ENCODE measurements at regions not wholly inside any gene's neighbourhood (a gene's known extent, or its start where the extent isn't known, plus 50 kb on each side); places are given as distances from the start of the nearest gene placed in this dataset.

DNA sequence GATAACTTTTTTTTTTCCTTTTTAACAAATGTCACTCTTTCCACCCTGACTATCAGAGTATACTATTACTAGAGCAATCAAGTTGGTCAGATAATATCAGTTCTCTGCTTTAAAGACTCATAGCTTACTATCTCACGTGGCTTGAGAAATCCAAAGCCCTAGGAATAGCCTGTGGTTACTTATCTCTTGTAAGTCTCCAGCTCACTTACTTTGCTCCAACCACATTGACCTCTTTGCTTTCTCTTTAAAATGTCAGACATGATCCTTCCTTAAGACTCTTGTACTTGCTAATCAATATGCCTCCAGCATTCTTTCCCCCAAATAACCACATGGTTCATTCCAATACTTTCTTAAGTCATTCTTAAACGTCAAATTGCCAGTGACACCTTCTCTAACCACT, 1292.2 kb downstream of the REEP3 start:
- no peak overlapping the region for H3K27ac ChIP-seq
- H3K4me3 ChIP-seq = no peak overlapping the region
- 60% methylated on average over 2 of the region's 2 CpGs for WGBS
- H3K9me3 ChIP-seq = no peaks in the 10 kb centered on the region
- no peaks in the 10 kb centered on the region for H3K27me3 ChIP-seq
- TF ChIP-seq, protein P1, sequence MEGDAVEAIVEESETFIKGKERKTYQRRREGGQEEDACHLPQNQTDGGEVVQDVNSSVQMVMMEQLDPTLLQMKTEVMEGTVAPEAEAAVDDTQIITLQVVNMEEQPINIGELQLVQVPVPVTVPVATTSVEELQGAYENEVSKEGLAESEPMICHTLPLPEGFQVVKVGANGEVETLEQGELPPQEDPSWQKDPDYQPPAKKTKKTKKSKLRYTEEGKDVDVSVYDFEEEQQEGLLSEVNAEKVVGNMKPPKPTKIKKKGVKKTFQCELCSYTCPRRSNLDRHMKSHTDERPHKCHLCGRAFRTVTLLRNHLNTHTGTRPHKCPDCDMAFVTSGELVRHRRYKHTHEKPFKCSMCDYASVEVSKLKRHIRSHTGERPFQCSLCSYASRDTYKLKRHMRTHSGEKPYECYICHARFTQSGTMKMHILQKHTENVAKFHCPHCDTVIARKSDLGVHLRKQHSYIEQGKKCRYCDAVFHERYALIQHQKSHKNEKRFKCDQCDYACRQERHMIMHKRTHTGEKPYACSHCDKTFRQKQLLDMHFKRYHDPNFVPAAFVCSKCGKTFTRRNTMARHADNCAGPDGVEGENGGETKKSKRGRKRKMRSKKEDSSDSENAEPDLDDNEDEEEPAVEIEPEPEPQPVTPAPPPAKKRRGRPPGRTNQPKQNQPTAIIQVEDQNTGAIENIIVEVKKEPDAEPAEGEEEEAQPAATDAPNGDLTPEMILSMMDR (IDR thresholded peaks at IDR 0.05) = no peak
- TF ChIP-seq POLR2A (IDR thresholded peaks at IDR 0.05) = no peak
- no peak for TF ChIP-seq EP300 (IDR thresholded peaks at IDR 0.05)
- no peak for TF ChIP-seq POLR2AphosphoS5 (IDR thresholded peaks at IDR 0.05)
- no peak for DNase-seq (ENCODE audit: low spot score in 2 of 2)
- no peaks in the 10 kb centered on the region for H3K4me1 ChIP-seq
- H3K36me3 ChIP-seq = no peaks in the 10 kb centered on the region

DNA sequence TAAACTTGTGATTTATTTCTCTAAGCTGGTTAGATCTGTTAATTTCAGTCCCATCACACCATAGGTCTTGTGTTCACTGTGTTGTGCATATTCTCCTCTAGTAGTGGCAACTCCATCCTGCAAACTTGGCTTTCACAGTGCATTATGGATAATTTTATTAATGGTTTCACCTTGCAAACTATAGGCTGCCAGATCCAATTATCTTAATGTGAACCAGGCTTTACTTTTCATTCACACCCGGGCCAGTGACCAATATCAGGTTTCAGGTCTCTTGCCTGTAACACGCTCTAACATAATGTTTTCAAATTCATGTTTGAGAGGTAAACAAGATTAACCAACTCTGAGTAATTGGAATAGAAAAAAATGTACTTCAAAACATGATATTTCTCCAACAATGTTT, 1293.0 kb downstream of the REEP3 start:
- Histone ChIP-seq H3K4me1 (no peaks in the 10 kb centered on the region), H3K27me3 (no peaks in the 10 kb centered on the region), H3K27ac (no peak overlapping the region), H3K4me3 (no peak overlapping the region), H3K9me3 (no peaks in the 10 kb centered on the region), H3K36me3 (no peaks in the 10 kb centered on the region)
- 79% methylated on average over 2 of the region's 2 CpGs for WGBS
- DNase-seq (ENCODE audit: low spot score in 2 of 2) = no peak
- TF ChIP-seq POLR2A (IDR thresholded peaks at IDR 0.05) (no peak), POLR2AphosphoS5 (IDR thresholded peaks at IDR 0.05) (no peak), EP300 (IDR thresholded peaks at IDR 0.05) (no peak)
- TF ChIP-seq, protein P1 (IDR thresholded peaks at IDR 0.05) = no peak

DNA sequence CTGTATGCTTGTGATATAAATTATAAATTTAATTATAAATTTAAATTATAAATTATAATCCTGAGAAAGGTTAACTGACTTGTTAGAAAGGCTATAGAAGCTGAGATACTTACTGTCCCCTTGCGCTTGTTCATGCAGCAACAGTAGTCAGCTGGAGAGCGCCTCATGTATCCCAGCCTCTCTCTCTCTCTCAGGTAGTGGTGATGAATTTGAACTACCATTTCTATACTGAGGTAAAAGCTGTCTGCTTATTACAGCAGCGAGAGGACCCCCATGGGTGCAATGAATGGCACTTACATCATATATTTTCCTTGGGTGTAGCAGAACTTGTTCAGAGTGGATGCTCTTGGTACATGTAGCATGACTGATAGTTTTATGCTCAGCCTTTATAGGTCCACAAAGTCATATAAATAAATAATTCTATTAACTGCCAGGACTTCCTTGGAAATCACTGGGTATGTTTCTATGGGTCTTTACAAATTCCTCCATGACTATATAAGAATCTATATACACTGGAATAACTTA, 1308.7 kb downstream of the REEP3 start:
- no peaks in the 10 kb centered on the region for H3K4me1 ChIP-seq
- no peaks in the 10 kb centered on the region for H3K9me3 ChIP-seq
- TF ChIP-seq, protein P1 (IDR thresholded peaks at IDR 0.05) = no peak
- TF ChIP-seq POLR2AphosphoS5 (IDR thresholded peaks at IDR 0.05) (no peak), POLR2A (IDR thresholded peaks at IDR 0.05) (no peak), EP300 (IDR thresholded peaks at IDR 0.05) (no peak)
- 89% methylated on average over 3 of the region's 3 CpGs for WGBS
- no peaks in the 10 kb centered on the region for H3K36me3 ChIP-seq
- no peaks in the 10 kb centered on the region for H3K27me3 ChIP-seq
- no peak for DNase-seq (ENCODE audit: low spot score in 2 of 2)
- no peak overlapping the region for H3K27ac ChIP-seq
- H3K4me3 ChIP-seq = no peak overlapping the region

DNA sequence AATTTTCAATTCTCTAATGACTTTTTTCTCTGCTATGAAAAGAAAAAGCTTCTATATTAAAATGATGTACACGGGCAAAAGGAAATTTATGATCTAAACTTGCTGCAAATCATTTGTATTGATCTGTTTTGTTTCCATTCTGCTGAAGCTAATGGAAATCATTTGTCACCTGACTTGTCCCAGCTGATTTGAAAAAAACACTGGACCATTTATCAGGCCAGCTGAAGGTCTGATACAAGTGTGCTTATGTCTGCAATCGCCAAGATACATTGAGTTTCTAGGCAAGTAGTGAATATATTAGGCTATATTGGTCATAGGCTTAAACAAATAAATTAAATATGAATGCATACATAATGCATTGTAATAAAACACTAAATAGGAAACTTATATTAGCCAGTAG, 1309.7 kb downstream of the REEP3 start:
- DNase-seq (ENCODE audit: low spot score in 2 of 2) = no peak
- Histone ChIP-seq H3K27me3 (no peaks in the 10 kb centered on the region), H3K4me1 (no peaks in the 10 kb centered on the region), H3K36me3 (no peaks in the 10 kb centered on the region), H3K27ac (no peak overlapping the region), H3K4me3 (no peak overlapping the region), H3K9me3 (no peaks in the 10 kb centered on the region)
- 86% methylated on average over 2 of the region's 2 CpGs for WGBS
- TF ChIP-seq POLR2A (IDR thresholded peaks at IDR 0.05) (no peak), EP300 (IDR thresholded peaks at IDR 0.05) (no peak), POLR2AphosphoS5 (IDR thresholded peaks at IDR 0.05) (no peak)
- TF ChIP-seq, protein P1 (IDR thresholded peaks at IDR 0.05) = no peak

DNA sequence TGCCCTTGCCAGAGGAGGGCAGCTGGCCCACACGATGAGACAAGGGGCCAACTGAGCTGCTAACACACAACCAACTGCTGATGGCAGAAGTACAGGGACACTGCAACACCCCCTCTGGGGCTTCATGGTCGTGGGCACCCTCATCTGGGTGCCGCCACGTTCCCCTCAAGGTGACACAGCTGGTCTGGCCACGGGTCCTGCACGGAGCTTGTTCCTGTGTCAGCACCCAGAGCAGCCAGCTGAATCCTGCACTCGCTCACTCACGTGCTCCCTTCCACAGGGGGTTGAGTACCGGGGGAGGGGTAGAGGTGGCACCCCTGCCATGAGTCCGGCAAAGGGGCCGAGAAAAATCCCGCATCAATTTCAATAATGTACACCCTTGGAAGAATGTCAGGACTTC, 1319.1 kb downstream of the REEP3 start:
- peaks cover 3% of the 10 kb centered on the region for H3K9me3 ChIP-seq
- H3K27me3 ChIP-seq = no peaks in the 10 kb centered on the region
- H3K36me3 ChIP-seq = no peaks in the 10 kb centered on the region
- 93% methylated on average over 10 of the region's 12 CpGs for WGBS
- no peak overlapping the region for H3K27ac ChIP-seq
- H3K4me3 ChIP-seq = no peak overlapping the region
- DNase-seq (ENCODE audit: low spot score in 2 of 2) = no peak
- H3K4me1 ChIP-seq = no peaks in the 10 kb centered on the region
- TF ChIP-seq POLR2A (IDR thresholded peaks at IDR 0.05) (no peak), EP300 (IDR thresholded peaks at IDR 0.05) (no peak), POLR2AphosphoS5 (IDR thresholded peaks at IDR 0.05) (no peak)
- TF ChIP-seq, protein P1 (IDR thresholded peaks at IDR 0.05) = no peak
